AG04450 (cell line): ENCODE measurements at regions not wholly inside any gene's neighbourhood (a gene's known extent, or its start where the extent isn't known, plus 50 kb on each side); places are given as distances from the start of the nearest gene placed in this dataset.

Source experiments
- CTCF ChIA-PET: fragments of 300-600, 350-600 bp; formaldehyde crosslinking; extraction: SDS; loops from one replicate; lab custom pipeline; 2022; ENCODE audit warnings: antibody characterized with exemption, inconsistent platforms; lab: Charles Lee
- POLR2A ChIA-PET: fragments of 350-600 bp; formaldehyde crosslinking; extraction: SDS; loops from one replicate; lab custom pipeline; 2021; ENCODE audit warnings: antibody characterized with exemption, inconsistent platforms; lab: Yijun Ruan, JAX
- DNase-seq: peaks from one replicate; pipeline ENCODE4 v3.0.0-alpha.2; 2011; ENCODE audit warnings: low read depth, low spot score
- H3K27ac ChIP-seq: one replicate; pipeline ENCODE4 v1.5.1; 2012; ENCODE audit warnings: low read depth, low read length, control low read depth
- H3K27me3 ChIP-seq: one replicate; pipeline ENCODE4 v1.6.0; 2012; ENCODE audit warnings: low read length; ENCODE audit not compliant: control insufficient read depth, insufficient read depth
- H3K4me3 ChIP-seq: 2 replicates; pipeline ENCODE4 v1.5.1; 2011; ENCODE audit warnings: mild to moderate bottlenecking, low read depth, low read length, control low read depth
- H3K9me3 ChIP-seq: 2 replicates; pipeline ENCODE4 v1.5.1; 2012; ENCODE audit warnings: low read length; ENCODE audit not compliant: control insufficient read depth, insufficient read depth
- CTCF ChIP-seq: IDR thresholded peaks from 2 replicates; pipeline ENCODE4 v1.5.1; 2011; ENCODE audit warnings: low read depth, low read length, control low read depth, inconsistent platforms

- Histone ChIP-seq H3K27ac (no peak overlapping the region), H3K4me3 (no peak overlapping the region), H3K27me3 (no peaks in the 10 kb centered on the region), H3K9me3 (no peaks in the 10 kb centered on the region)
- TF ChIP-seq CTCF = no peak
- DNase-seq = no peak
- ChIA-PET CTCF (no interaction called here), POLR2A (no interaction called here)
These were observed 71.6 kb upstream of the CLCN4 start for GRCh38 chrX:10085223-10085622.

GRCh38 chrX:10086676-10087075 is 70.1 kb upstream of the CLCN4 start:
- TF ChIP-seq CTCF = no peak
- H3K9me3 ChIP-seq = no peaks in the 10 kb centered on the region
- H3K4me3 ChIP-seq = no peak overlapping the region
- ChIA-PET CTCF (no interaction called here), POLR2A (no interaction called here)
- H3K27ac ChIP-seq = no peak overlapping the region
- H3K27me3 ChIP-seq = no peaks in the 10 kb centered on the region
- no peak for DNase-seq

GRCh38 chrX:10087391-10087790 is 69.4 kb upstream of the CLCN4 start:
- H3K27me3 ChIP-seq = no peaks in the 10 kb centered on the region
- CTCF ChIA-PET = no interaction called here
- no peak overlapping the region for H3K4me3 ChIP-seq
- DNase-seq = no peak
- no peak for TF ChIP-seq CTCF
- POLR2A ChIA-PET = no interaction called here
- no peaks in the 10 kb centered on the region for H3K9me3 ChIP-seq
- H3K27ac ChIP-seq = no peak overlapping the region

GRCh38 chrX:10089378-10089795 is 67.4 kb upstream of the CLCN4 start:
- CTCF ChIA-PET = interaction anchor here (0.6 to 0.9 kb wide), 2 partner anchors 30 to 87 kb away, joined by 3 read pairs; no protein-coding TSS in a partner anchor

GRCh38 chrX:10090319-10090718 is 66.5 kb upstream of the CLCN4 start:
- CTCF ChIA-PET = interaction anchor here (1.6 kb wide), 1 partner anchor 30 kb away, joined by 5 read pairs; no protein-coding TSS in a partner anchor
- TF ChIP-seq CTCF = no peak
- Histone ChIP-seq H3K27me3 (no peaks in the 10 kb centered on the region), H3K4me3 (no peak overlapping the region), H3K9me3 (no peaks in the 10 kb centered on the region), H3K27ac (no peak overlapping the region)
- no peak for DNase-seq
- POLR2A ChIA-PET = no interaction called here

More at GRCh38 chrX:10089378-10089795, 67.4 kb upstream of the CLCN4 start:
- H3K27ac ChIP-seq = peak overlapping the region; percentile 21
- no peaks in the 10 kb centered on the region for H3K27me3 ChIP-seq
- no peak for TF ChIP-seq CTCF
- no peaks in the 10 kb centered on the region for H3K9me3 ChIP-seq
- H3K4me3 ChIP-seq = no peak overlapping the region
- POLR2A ChIA-PET = no interaction called here
- no peak for DNase-seq
